ENCODE measurements at regions not wholly inside any gene's neighbourhood (a gene's known extent, or its start where the extent isn't known, plus 50 kb on each side); places are given as distances from the start of the nearest gene placed in this dataset.

- POLR2A ChIA-PET = no interaction called here
- no peaks in the 10 kb centered on the region for H3K36me3 Mint-ChIP-seq (ENCODE audit: low read depth)
These were observed 239.1 kb downstream of the CDC5L start for GRCh38 chr6:44626616-44627015.

GRCh38 chr6:44627091-44627882, 239.8 kb downstream of the CDC5L start:
- Mint-ChIP-seq H3K27me3 (no peaks in the 10 kb centered on the region), H3K36me3 (ENCODE audit: low read depth) (no peaks in the 10 kb centered on the region), H3K27ac (peak overlapping the region; percentile 75), H3K4me3 (no peak overlapping the region), H3K4me1 (peaks cover 24% of the 10 kb centered on the region), H3K9me3 (no peaks in the 10 kb centered on the region)
- CTCF ChIA-PET = interaction anchor here (1.0 to 1.1 kb wide), 2 partner anchors 9 to 151 kb away, joined by 3 to 4 read pairs; no protein-coding TSS in a partner anchor
- POLR2A ChIA-PET = interaction anchor here (0.6 kb wide), 2 partner anchors 568 to 859 kb away, joined by 3 to 4 read pairs; no protein-coding TSS in a partner anchor
- DNase-seq = peak; percentile 15

More at GRCh38 chr6:44626616-44627015, 239.1 kb downstream of the CDC5L start:
- Mint-ChIP-seq H3K4me1 (peaks cover 24% of the 10 kb centered on the region), H3K27ac (peak overlapping the region; percentile 75), H3K4me3 (no peak overlapping the region), H3K9me3 (no peaks in the 10 kb centered on the region), H3K27me3 (no peaks in the 10 kb centered on the region)
- no peak for DNase-seq
- CTCF ChIA-PET = interaction anchor here (1.1 kb wide), 1 partner anchor 151 kb away, joined by 3 read pairs; no protein-coding TSS in a partner anchor

- CTCF ChIA-PET = interaction anchor here (0.8 to 1.1 kb wide), 4 partner anchors 8 to 152 kb away, joined by 3 to 4 read pairs (median 3); no protein-coding TSS in a partner anchor
- no peak overlapping the region for H3K4me3 Mint-ChIP-seq
- H3K9me3 Mint-ChIP-seq = no peaks in the 10 kb centered on the region
- no peak for DNase-seq
- no peaks in the 10 kb centered on the region for H3K36me3 Mint-ChIP-seq (ENCODE audit: low read depth)
- peaks cover 24% of the 10 kb centered on the region for H3K4me1 Mint-ChIP-seq
- no peak overlapping the region for H3K27ac Mint-ChIP-seq
- POLR2A ChIA-PET = interaction anchor here (0.6 kb wide), 2 partner anchors 567 to 859 kb away, joined by 3 to 4 read pairs; no protein-coding TSS in a partner anchor
- no peaks in the 10 kb centered on the region for H3K27me3 Mint-ChIP-seq
These were observed 240.4 kb downstream of the CDC5L start for GRCh38 chr6:44627883-44628271.

- POLR2A ChIA-PET = no interaction called here
- Mint-ChIP-seq H3K27me3 (no peaks in the 10 kb centered on the region), H3K4me1 (peaks cover 24% of the 10 kb centered on the region), H3K9me3 (no peaks in the 10 kb centered on the region), H3K27ac (no peak overlapping the region), H3K4me3 (no peak overlapping the region), H3K36me3 (ENCODE audit: low read depth) (no peaks in the 10 kb centered on the region)
- DNase-seq = no peak
- CTCF ChIA-PET = interaction anchor here (0.8 to 1.0 kb wide), 2 partner anchors 11 to 15 kb away, joined by 3 read pairs; no protein-coding TSS in a partner anchor
These were observed 240.8 kb downstream of the CDC5L start for GRCh38 chr6:44628347-44628746.

- Mint-ChIP-seq H3K27me3 (no peaks in the 10 kb centered on the region), H3K4me1 (peaks cover 24% of the 10 kb centered on the region), H3K36me3 (ENCODE audit: low read depth) (no peaks in the 10 kb centered on the region), H3K27ac (no peak overlapping the region), H3K9me3 (no peaks in the 10 kb centered on the region), H3K4me3 (no peak overlapping the region)
- CTCF ChIA-PET = interaction anchor here (1.4 to 2.4 kb wide), 6 partner anchors 10 to 1085 kb away, joined by 3 to 11 read pairs (median 8); no protein-coding TSS in a partner anchor
- no peak for DNase-seq
- POLR2A ChIA-PET = no interaction called here
These were observed 242.1 kb downstream of the CDC5L start for GRCh38 chr6:44629636-44630035.

GRCh38 chr6:44630125-44631028, 242.9 kb downstream of the CDC5L start:
- no peak overlapping the region for H3K4me3 Mint-ChIP-seq
- CTCF ChIA-PET = interaction anchor here (0.5 to 2.4 kb wide), 17 partner anchors 9 to 1294 kb away, joined by 3 to 11 read pairs (median 4); no protein-coding TSS in a partner anchor
- POLR2A ChIA-PET = no interaction called here

GRCh38 chr6:44631968-44632367, 244.5 kb downstream of the CDC5L start:
- Mint-ChIP-seq H3K4me1 (peaks cover 20% of the 10 kb centered on the region), H3K27ac (no peak overlapping the region), H3K36me3 (ENCODE audit: low read depth) (no peaks in the 10 kb centered on the region), H3K9me3 (no peaks in the 10 kb centered on the region), H3K27me3 (no peaks in the 10 kb centered on the region), H3K4me3 (no peak overlapping the region)
- POLR2A ChIA-PET = no interaction called here
- DNase-seq = no peak
- CTCF ChIA-PET = interaction anchor here (0.8 to 2.4 kb wide), 3 partner anchors 27 to 1083 kb away, joined by 3 to 7 read pairs (median 4); no protein-coding TSS in a partner anchor

More at GRCh38 chr6:44630125-44631028, 242.9 kb downstream of the CDC5L start:
- no peaks in the 10 kb centered on the region for H3K27me3 Mint-ChIP-seq
- H3K9me3 Mint-ChIP-seq = no peaks in the 10 kb centered on the region
- H3K4me1 Mint-ChIP-seq = peaks cover 24% of the 10 kb centered on the region
- peak overlapping the region; percentile 62 for H3K27ac Mint-ChIP-seq
- H3K36me3 Mint-ChIP-seq (ENCODE audit: low read depth) = no peaks in the 10 kb centered on the region
- peak; percentile 39 for DNase-seq

- ChIA-PET POLR2A (no interaction called here), CTCF (no interaction called here)
- no peak overlapping the region for H3K4me3 Mint-ChIP-seq
- DNase-seq = no peak
- H3K9me3 Mint-ChIP-seq = no peaks in the 10 kb centered on the region
- peaks cover 9% of the 10 kb centered on the region for H3K4me1 Mint-ChIP-seq
- no peak overlapping the region for H3K27ac Mint-ChIP-seq
- no peaks in the 10 kb centered on the region for H3K36me3 Mint-ChIP-seq (ENCODE audit: low read depth)
- H3K27me3 Mint-ChIP-seq = no peaks in the 10 kb centered on the region
These were observed 246.8 kb downstream of the CDC5L start for GRCh38 chr6:44634321-44634720.

- Mint-ChIP-seq H3K27ac (no peak overlapping the region), H3K4me3 (no peak overlapping the region), H3K9me3 (no peaks in the 10 kb centered on the region), H3K36me3 (ENCODE audit: low read depth) (no peaks in the 10 kb centered on the region), H3K4me1 (peaks cover 4% of the 10 kb centered on the region), H3K27me3 (no peaks in the 10 kb centered on the region)
- CTCF ChIA-PET = interaction anchor here (0.8 to 1.4 kb wide), 4 partner anchors 8 to 800 kb away, joined by 3 to 4 read pairs (median 4); no protein-coding TSS in a partner anchor
- POLR2A ChIA-PET = no interaction called here
- DNase-seq = no peak
These were observed 248.0 kb downstream of the CDC5L start for GRCh38 chr6:44635486-44635885.

GRCh38 chr6:44636561-44637248, 249.2 kb downstream of the CDC5L start:
- Mint-ChIP-seq H3K27me3 (no peaks in the 10 kb centered on the region), H3K4me3 (no peak overlapping the region), H3K9me3 (no peaks in the 10 kb centered on the region), H3K27ac (no peak overlapping the region), H3K4me1 (peaks cover 11% of the 10 kb centered on the region), H3K36me3 (ENCODE audit: low read depth) (no peaks in the 10 kb centered on the region)
- POLR2A ChIA-PET = no interaction called here
- CTCF ChIA-PET = interaction anchor here (0.6 to 1.4 kb wide), 3 partner anchors 9 to 908 kb away, joined by 3 to 4 read pairs (median 3); no protein-coding TSS in a partner anchor
- no peak for DNase-seq

GRCh38 chr6:44641344-44642031, 254.0 kb downstream of the CDC5L start:
- no peaks in the 10 kb centered on the region for H3K36me3 Mint-ChIP-seq (ENCODE audit: low read depth)
- H3K27me3 Mint-ChIP-seq = no peaks in the 10 kb centered on the region
- H3K9me3 Mint-ChIP-seq = no peaks in the 10 kb centered on the region
- peaks cover 25% of the 10 kb centered on the region for H3K4me1 Mint-ChIP-seq
- ChIA-PET POLR2A (no interaction called here), CTCF (interaction anchor here (3.3 kb wide), 1 partner anchor 13 kb away, joined by 21 read pairs; no protein-coding TSS in a partner anchor)
- H3K4me3 Mint-ChIP-seq = no peak overlapping the region
- DNase-seq = no peak
- H3K27ac Mint-ChIP-seq = no peak overlapping the region

All from activated CD4-positive, alpha-beta T cell treated with anti-CD3 and anti-CD28 coated beads, Interleukin-2, amount 10 ng/mL, durations not matched to agents 7 days and 5 days (primary cell).